ENCODE measurements at regions not wholly inside any gene's neighbourhood (a gene's known extent, or its start where the extent isn't known, plus 50 kb on each side); places are given as distances from the start of the nearest gene placed in this dataset.

GRCh38 chr1:214976665-214977064, 105.9 kb upstream of the KCNK2 start:
- no peak overlapping the region for H3K4me3 ChIP-seq (ENCODE audit: low read length, poor library complexity, severe bottlenecking)
- H3K9me2 ChIP-seq (replicated peaks; ENCODE audit: low read depth, low read length) = no peaks in the 10 kb centered on the region
- no peak overlapping the region for H3K9ac ChIP-seq (ENCODE audit: low read depth, low read length, poor library complexity, severe bottlenecking)
- TF ChIP-seq EZH2phosphoT487 (IDR thresholded peaks at IDR 0.05; ENCODE audit: borderline replicate concordance) (no peak), CTCF (conservative IDR thresholded peaks at IDR 0.05; ENCODE audit: low read length) (no peak)
- no peaks in the 10 kb centered on the region for H3K4me1 ChIP-seq (ENCODE audit: insufficient read depth, low read length, poor library complexity, severe bottlenecking)
- no peaks in the 10 kb centered on the region for H3K79me2 ChIP-seq (ENCODE audit: insufficient read depth, low read length)
- H4K20me1 ChIP-seq (ENCODE audit: insufficient read depth, low read length, poor library complexity, severe bottlenecking) = no peaks in the 10 kb centered on the region
- no peaks in the 10 kb centered on the region for H3F3A ChIP-seq (ENCODE audit: low read depth)
- no peak overlapping the region for H2AFZ ChIP-seq (ENCODE audit: low read length)
- H3K36me3 ChIP-seq (ENCODE audit: insufficient read depth, low read length) = no peaks in the 10 kb centered on the region
- H3K4me2 ChIP-seq (ENCODE audit: low read depth, low read length, poor library complexity, severe bottlenecking) = no peak overlapping the region
- H3K9me3 ChIP-seq (ENCODE audit: insufficient read depth, low read depth, low read length) = no peaks in the 10 kb centered on the region
- no peaks in the 10 kb centered on the region for H3K27me3 ChIP-seq (ENCODE audit: insufficient read depth, low read length, poor library complexity, severe bottlenecking)

- H3K9ac ChIP-seq (ENCODE audit: low read depth, low read length, poor library complexity, severe bottlenecking) = no peak overlapping the region
- TF ChIP-seq EZH2phosphoT487 (IDR thresholded peaks at IDR 0.05; ENCODE audit: borderline replicate concordance) = no peak
- TF ChIP-seq CTCF (conservative IDR thresholded peaks at IDR 0.05; ENCODE audit: low read length) = no peak
- no peaks in the 10 kb centered on the region for H3K9me2 ChIP-seq (replicated peaks; ENCODE audit: low read depth, low read length)
- H3K36me3 ChIP-seq (ENCODE audit: insufficient read depth, low read length) = no peaks in the 10 kb centered on the region
- no peaks in the 10 kb centered on the region for H3K79me2 ChIP-seq (ENCODE audit: insufficient read depth, low read length)
- no peak overlapping the region for H3K4me2 ChIP-seq (ENCODE audit: low read depth, low read length, poor library complexity, severe bottlenecking)
- no peaks in the 10 kb centered on the region for H3K9me3 ChIP-seq (ENCODE audit: insufficient read depth, low read depth, low read length)
- no peak overlapping the region for H3K4me3 ChIP-seq (ENCODE audit: low read length, poor library complexity, severe bottlenecking)
- no peak overlapping the region for H2AFZ ChIP-seq (ENCODE audit: low read length)
- no peaks in the 10 kb centered on the region for H3K27me3 ChIP-seq (ENCODE audit: insufficient read depth, low read length, poor library complexity, severe bottlenecking)
- H3K4me1 ChIP-seq (ENCODE audit: insufficient read depth, low read length, poor library complexity, severe bottlenecking) = no peaks in the 10 kb centered on the region
- no peaks in the 10 kb centered on the region for H4K20me1 ChIP-seq (ENCODE audit: insufficient read depth, low read length, poor library complexity, severe bottlenecking)
- no peaks in the 10 kb centered on the region for H3F3A ChIP-seq (ENCODE audit: low read depth)
Measured at GRCh38 chr1:214977110-214977509, 105.4 kb upstream of the KCNK2 start.

- Histone ChIP-seq H4K20me1 (ENCODE audit: insufficient read depth, low read length, poor library complexity, severe bottlenecking) (no peaks in the 10 kb centered on the region), H3F3A (ENCODE audit: low read depth) (no peaks in the 10 kb centered on the region), H2AFZ (ENCODE audit: low read length) (no peak overlapping the region), H3K79me2 (ENCODE audit: insufficient read depth, low read length) (no peaks in the 10 kb centered on the region), H3K9me2 (replicated peaks; ENCODE audit: low read depth, low read length) (no peaks in the 10 kb centered on the region), H3K9me3 (ENCODE audit: insufficient read depth, low read depth, low read length) (no peaks in the 10 kb centered on the region), H3K4me2 (ENCODE audit: low read depth, low read length, poor library complexity, severe bottlenecking) (no peak overlapping the region), H3K36me3 (ENCODE audit: insufficient read depth, low read length) (no peaks in the 10 kb centered on the region), H3K27me3 (ENCODE audit: insufficient read depth, low read length, poor library complexity, severe bottlenecking) (no peaks in the 10 kb centered on the region), H3K4me1 (ENCODE audit: insufficient read depth, low read length, poor library complexity, severe bottlenecking) (no peaks in the 10 kb centered on the region), H3K4me3 (ENCODE audit: low read length, poor library complexity, severe bottlenecking) (no peak overlapping the region), H3K9ac (ENCODE audit: low read depth, low read length, poor library complexity, severe bottlenecking) (no peak overlapping the region)
- TF ChIP-seq CTCF (conservative IDR thresholded peaks at IDR 0.05; ENCODE audit: low read length) (no peak), EZH2phosphoT487 (IDR thresholded peaks at IDR 0.05; ENCODE audit: borderline replicate concordance) (no peak)
Measured at GRCh38 chr1:214977700-214978374, 104.7 kb upstream of the KCNK2 start.
